HG03280 (cell line): ENCODE measurements at regions not wholly inside any gene's neighbourhood (a gene's known extent, or its start where the extent isn't known, plus 50 kb on each side); places are given as distances from the start of the nearest gene placed in this dataset.
"Not testable (repeated sequence)": the region's sequence is repeated elsewhere in the genome, so short reads cannot be mapped to it uniquely, and the experiment has no call there.

Source experiments
- ATAC-seq: cut with Tn5 transposase; IDR thresholded peaks from one replicate; pipeline ENCODE4 v1.9.1; 2021; ENCODE audit warnings: mild to moderate bottlenecking, moderate library complexity; ENCODE audit not compliant: unreplicated experiment

DNA sequence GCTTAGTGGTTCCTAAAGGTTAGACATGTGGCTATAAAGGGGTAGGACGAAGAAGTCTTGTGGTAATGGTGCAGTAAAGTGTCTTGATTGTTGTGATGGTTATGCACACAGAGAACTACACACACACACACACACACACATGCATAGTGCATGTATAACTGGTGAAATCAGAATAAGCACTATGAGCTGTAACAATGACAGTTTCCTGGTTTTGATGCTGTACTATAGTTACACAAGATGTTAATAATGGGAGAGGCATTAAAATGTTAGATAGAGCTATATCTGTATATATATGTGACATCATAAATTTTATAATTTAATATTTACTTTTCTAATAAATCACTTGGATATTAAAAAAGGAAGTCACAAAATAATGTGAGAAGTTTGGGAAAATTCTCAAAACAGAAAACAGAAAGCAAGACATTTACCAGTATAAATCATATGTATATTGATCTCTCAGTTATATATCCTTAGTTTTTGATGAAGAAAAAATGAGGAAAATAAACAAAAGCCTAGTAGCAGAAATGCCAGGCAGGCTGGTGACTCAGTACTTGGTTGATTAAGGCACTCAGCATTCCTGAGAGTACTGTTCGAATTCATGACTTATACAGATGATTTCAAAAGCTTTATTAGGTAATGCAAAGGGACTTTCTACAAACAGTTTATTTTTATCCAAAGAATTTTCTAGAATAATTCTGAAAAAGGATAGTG is 350.5 kb upstream of the DAB2 start:
- no peak for ATAC-seq

DNA sequence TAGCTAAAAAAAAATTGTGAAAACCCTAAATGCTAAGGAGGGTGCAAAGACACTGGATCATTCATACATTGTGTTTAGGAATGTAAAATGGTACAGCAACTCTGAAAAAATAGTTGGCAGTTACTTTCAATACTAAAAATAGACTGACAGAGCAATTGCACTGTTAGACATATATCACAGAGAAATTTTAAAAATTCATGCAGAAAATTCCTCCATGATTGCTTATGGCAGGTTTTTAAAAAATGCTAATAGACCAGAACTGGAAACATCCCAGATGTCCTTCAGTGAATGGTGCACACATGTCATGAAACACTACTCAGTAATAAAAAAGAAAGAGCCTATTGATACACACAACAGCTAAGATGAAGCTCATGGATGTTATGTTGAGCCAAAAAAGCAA is 349.8 kb upstream of the DAB2 start:
- ATAC-seq: no peak

DNA sequence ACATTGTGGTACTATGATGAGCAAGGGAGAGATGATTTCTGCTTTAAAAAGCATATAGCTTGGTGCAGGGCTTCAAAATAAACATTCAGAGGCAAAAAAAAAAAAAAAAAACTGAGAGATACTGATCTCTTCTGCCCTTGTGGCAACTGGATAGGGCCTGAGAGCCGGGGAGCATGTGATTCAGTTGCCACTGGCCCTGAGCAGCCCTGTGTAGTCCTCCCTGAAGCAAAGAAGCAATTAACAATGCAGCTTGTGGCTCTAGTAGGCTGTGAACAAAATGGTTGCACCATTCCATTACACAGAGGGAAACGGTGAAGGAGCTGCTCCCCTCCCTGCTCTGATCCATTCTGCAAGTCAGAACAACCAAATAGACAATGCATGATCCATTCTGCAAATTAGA is 347.5 kb upstream of the DAB2 start:
- ATAC-seq: no peak

DNA sequence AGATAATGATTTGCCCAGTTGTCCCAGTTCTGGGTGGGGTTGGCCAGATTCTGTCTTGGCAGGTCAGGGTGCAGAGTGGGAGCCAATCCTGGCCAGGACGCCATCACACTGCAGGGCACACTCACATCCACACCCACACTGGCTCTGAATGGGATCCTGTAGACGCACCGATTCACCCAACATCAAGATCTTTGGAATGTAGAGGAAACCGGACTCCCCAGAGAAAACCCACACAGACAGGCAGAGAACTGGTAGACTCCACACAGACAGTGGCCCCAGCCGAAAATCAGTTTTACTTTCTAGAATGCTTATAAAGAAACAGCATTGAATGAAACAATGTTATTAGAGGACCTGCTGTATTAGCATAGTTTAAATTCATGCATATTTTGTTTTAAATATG is 343.1 kb upstream of the DAB2 start:
- ATAC-seq: no peak

DNA sequence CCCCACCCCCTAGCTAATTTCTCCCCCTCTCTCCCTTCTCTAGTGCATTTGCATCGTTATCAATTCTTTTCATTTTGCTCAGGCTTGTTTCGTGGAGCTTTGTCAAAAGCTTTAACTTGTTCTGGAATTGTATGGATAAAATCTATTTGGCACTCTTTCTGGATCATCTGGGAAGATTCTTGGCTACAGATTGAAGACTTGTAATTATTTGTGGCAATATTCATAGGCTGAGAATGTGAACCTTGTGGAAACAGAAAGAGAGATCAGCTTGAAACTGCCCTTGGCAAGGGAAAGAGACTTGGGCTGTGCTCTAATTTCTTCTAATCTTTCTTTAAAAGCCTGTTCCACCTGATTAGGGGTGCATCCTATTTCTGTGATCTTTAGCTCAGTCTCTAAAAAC is 340.6 kb upstream of the DAB2 start:
- no peak for ATAC-seq

DNA sequence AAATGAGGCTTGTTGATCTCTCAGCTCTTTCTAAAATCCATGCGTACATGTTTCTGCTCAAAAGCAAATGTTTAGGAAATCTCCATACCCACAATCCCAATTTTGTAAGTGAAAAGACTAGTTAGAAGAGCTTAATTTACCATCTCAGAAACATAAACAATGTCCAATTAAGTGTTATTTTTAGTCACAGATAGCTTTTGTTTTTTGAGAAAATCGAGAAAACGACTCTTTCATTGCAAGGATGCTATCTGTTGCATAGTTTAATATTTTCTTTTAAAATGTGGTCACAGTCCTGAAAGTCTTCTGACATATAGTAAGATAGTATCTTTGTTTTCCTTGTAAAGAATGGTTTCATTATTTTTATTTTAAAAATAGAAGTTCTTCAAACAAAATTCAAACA is 338.0 kb upstream of the DAB2 start:
- no peak for ATAC-seq

DNA sequence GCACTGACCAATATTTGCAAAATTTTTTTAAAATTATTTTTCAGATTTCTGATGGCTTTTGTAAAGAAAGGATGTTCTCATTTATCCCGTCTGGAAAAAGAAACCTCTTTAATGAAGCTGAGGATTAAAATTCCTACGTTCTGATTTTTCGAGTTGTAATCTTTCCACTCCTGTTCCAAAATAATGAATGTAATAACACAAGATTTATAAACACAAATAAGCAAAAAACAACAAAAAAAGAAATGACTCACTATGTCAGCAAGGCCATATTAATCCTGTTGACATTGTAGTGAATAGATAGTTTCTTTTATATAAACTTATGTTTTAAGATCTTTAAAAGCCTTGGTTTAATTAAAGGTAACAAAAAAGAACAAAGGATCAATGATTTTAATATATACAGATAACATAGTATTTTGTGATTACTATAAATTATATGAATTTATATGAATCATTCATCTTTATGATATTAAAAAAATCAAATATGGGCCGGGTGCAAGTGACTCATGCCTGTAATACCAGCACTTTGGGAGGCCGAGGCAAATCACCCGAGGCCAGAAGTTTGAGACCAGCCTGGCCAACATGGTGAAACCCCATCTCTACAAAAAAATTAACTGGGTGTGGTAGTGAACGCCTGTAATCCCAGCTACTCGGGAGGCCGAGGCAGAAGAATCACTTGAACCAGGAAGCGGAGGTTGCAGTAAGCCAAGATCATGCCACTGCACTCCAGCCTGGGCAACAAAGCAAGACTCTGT is 336.6 kb upstream of the DAB2 start:
- ATAC-seq: no peak

DNA sequence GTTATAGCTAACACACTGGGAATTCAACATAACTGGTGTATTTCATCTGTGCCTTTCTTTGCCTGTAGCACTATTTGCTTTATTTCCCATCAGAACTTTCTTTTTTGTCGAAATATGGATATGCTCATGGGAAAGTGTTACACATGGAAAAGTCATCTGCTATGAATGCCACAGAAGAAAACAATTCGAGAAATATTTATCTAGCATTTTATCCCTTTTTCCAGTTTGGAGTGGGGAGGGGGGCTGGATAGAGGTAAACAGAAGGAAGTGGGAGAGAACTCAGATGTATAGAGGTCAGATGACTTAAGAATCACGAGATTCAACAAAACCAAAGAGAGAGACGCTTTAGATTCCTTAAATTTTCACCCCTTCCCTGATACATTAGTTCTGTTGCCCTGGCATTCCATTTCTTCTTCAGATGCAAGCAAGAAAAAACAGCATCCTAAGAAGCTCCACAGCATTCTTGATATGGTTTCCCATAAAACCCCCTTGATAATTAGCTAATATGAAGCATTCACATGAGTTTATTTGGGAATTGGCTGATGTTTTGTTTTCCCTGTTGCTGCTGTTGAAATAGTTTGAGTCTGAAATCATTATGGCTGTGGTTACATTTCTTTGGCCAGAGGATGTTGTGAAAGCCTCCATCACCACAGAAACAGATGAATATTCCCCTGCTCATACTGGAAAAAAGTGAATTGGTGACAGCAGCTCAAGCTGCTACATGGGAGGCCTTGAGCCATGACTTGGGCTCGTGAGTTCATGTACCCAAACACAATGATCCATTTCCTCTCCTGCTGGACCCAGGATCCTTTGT is 335.8 kb upstream of the DAB2 start:
- ATAC-seq: no peak

DNA sequence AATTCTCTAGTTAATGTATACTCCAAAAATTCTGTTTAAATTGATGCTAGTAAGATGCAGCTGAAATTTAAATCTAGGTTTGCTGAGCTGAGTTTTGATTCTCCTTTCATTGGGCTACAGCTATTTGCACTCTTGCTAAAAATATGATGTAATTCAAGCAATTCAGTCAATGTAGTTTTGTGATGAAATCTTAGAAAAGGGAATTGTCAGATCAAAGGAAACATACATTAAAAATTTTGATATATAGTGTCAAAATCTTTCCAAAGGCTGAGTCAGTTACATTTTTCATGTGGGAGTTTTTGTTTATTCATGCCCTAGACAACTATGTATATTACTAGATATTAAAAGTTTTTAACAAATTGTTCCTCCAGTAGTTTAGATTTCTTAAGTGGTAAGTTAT is 334.9 kb upstream of the DAB2 start:
- no peak for ATAC-seq

DNA sequence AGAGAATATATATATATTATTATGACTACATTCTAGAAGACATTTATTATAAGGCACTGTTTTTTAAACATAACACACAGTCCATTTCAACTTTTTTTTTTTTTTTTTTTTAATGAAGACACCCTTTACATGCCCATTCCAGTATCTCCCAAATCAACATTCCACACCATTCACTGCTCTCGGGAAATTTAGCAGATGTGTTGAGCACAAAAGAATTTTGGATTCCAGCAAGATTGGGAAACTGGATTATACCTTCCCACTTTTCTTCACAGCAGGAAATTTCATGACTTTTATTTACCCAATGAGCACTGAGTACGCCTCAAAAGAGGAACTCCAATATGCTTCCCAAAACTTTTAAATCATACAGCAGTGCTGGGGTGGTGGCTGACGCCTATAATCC is 333.6 kb upstream of the DAB2 start:
- no peak for ATAC-seq

DNA sequence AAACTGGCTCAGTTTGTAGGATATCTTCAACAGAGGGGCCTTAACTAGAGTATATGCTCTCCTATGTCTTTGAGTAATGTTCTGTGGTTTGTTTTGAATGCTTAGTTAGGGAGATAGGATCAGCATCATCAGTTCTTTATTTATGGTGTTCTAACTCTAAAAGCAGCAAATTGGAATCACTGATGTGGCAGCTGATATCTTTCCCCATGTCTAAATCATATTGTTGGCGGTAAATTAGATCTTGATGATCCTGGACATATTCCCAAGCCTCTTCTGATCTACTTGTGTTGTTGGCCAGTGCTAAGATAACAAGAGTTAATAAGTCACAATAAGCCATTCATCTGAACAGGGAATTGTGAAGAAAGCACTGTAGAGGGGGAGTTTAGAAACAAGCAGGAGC is 332.4 kb upstream of the DAB2 start:
- no peak for ATAC-seq

DNA sequence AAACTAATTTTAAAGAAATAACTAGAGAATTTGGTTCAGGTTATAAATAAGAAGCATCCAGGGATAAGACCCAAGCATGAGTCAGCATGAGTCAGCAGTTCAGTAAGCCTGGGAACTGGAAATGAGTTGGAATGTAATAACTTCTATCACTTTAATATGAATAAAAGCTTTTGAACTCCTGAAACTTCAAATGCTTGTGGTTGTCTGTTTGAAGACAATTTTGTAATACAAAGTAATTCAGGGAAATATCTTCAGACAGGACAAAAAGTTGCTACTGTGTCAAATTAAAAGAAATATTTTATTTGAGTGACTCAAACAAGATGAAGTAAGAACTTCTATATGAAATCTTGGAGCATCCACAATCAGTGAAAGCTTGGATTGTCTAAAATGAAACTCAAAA is 331.2 kb upstream of the DAB2 start:
- ATAC-seq: no peak

DNA sequence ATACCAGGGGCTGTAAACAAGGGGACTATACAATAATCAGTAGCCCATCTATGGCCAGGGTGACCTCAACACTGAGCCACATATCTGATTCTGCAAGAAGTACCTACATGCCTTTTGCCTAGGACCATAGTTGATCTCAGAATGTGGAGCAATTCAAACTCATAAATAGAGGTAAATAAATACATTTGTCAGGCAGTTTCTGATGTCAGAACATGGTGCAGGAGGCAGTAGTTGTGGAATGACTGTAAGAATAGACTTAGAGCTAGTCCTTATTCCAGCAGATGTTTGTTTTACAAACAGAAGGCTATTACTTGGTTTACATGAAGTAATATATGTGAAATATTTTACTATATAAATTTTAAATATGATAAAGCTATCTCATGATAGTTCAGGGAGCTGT is 330.7 kb upstream of the DAB2 start:
- ATAC-seq: no peak

DNA sequence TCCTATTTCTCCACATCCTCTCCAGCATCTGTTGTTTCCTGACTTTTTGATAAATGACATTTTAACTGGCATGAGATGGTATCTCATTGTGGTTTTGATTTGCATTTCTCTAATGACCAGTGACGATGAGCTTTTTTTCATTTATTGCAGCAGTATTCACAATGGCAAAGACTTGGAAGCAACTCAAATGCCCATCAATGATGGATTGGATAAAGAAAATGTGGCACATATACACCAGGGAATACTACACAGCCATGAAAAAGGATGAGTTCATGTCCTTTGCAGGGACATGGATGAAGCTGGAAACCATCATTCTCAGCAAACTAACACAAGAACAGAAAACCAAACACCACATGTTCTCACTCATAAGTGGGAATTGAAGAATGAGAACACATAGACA is 329.0 kb upstream of the DAB2 start:
- not testable (repeated sequence) for ATAC-seq

DNA sequence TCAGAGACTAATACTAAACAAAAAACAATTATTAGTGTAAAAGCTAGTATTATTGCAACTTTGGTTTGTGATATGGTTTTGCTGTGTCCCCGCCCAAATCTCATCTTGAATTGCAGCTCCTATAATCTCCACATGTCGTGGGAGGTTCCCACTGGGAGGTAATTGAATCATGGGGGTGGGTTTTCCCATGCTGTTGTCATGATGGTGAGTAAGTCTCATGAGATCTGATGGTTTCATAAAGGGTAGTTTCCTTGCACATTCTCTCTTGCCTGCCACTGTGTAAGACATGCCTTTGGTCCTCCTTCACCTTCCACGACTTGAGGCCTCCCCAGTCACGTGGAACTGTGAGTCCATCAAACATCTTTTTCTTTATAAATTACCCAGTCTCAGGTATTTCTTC is 325.9 kb upstream of the DAB2 start:
- no peak for ATAC-seq

DNA sequence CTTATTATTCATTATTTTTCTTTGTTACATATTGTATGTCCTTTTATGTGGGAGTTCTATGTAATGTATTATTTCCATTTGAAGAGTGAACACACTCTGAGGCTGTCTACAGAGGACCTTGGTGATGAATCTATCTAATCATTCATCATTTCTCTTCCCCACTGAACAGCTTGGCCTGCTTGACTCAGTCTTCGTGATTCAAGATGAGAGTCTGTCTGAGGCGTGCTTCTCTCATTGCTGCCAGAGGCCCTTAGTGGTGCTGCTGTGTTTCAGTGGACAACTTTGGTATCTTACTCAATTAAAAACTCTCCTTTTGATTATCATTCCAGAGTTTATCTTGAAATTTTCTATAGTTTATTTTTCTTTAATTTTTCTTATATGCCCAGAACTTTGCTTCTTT is 318.1 kb upstream of the DAB2 start:
- ATAC-seq: no peak

DNA sequence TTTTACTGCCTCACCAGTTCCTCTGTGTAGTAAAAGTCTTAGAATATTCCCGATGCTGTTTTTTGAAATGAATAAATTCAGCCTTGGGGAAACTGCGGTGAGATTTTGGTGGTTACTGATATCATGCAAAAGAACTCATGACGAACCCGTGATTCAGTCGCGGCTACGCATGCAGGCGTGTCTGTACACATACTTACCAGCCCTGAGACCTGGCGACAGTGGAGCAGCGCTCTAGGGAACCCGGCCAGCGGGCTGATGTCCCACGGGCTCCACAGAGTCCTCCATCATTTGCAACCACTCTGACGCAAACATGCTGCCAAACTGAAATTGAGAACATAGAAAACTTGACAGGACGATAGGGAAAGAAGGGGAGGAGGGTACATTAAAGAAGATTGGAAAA is 315.6 kb upstream of the DAB2 start:
- ATAC-seq: no peak

DNA sequence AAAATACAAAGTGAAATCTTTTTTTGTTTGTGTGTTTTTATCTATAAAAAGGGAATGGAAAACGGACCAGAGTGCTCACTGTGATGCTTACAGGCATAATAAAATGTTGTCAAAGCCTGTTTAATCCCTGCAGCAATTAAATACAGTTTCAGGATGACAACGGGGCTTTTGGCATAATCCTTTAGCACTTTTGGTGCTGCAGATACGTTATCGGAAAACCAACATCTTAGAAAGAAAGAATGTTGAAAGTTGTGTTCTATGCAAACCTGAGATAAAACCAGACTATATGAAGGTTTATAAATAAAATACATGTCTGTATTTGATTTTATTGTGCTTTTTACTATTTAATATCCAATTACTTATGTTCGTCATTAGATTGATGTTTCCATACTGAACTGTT is 307.4 kb upstream of the DAB2 start:
- no peak for ATAC-seq

DNA sequence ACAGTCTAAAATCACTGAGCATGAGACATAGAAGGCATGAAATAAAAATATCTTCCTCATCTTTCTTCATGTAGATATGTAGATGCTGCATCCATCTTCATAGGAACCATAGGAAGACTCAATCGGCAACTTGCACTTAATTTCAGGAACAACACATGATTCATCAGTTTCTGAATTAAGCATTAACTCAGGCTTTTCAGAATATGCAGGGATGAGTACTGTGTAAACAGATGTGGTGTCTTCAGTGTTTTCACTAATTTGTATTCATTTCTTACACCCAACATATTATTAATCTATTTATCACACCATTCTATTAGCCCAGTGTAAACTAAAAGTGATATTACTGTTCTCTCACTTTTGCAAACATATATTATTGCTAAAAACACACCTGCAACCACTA is 305.9 kb upstream of the DAB2 start:
- no peak for ATAC-seq

DNA sequence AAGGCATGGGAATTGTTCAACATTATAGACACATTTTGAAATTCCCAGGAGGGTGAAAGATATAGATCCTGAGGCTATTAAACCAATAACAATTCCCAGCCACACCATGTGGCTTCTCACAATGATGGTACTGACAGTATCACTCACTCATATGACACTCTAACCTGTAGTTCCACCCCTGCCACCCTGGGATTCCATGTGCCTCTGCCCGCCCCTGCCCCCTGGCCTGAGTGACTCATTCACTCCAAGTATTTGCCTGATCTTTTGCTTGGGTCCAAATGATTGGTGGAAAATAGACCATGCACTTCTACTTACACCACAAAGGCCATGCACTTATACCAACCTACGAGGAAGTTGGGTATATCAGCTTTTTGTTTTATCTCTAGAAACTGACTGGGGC is 305.2 kb upstream of the DAB2 start:
- ATAC-seq: no peak

DNA sequence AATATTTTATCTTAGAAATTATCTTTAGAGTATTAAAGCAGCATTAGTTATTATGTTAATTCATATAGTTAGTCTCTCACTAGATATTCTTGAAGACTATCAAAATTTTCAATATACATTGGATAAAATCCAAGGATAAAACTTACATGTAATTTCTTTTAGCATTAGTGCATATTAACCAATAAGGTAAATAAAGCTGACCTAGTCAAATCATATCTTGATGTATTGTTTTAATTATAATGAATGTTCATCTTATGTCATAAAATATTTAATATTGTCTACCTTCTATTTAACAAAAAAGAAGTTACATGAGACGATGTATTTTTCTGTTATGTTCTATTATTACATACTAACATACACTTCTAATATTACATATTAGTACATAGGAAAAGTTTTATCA is 301.7 kb upstream of the DAB2 start:
- ATAC-seq: no peak

DNA sequence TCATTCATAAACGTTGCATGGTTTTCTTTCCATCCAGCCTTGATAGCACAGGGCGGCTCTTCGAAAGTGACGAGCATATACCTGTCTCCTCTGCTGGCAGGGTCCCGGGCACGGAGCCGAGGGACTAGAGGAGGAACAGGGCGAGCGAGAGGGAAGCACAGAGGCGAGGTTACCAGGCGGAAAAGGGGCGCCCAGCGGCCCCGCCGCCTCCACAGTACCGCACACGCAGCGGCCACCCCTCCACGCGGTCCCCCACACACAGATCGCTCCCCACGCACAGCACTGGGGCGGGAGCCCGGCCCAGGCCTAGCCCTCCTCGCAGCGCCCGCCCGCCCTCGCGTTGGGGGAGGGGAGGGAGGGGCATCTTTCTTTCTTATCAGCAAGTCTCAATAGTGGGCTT is 296.6 kb upstream of the DAB2 start:
- ATAC-seq: no peak
